Mesodermal cell (in vitro differentiated cells): ENCODE measurements at regions not wholly inside any gene's neighbourhood (a gene's known extent, or its start where the extent isn't known, plus 50 kb on each side); places are given as distances from the start of the nearest gene placed in this dataset.
A peak's percentile ranks its signal among the peaks of the same experiment; 100 is the strongest.

Experiments
- H3K27ac ChIP-seq: 2 replicates; pipeline ENCODE4 v1.7.0; 2013; ENCODE audit warnings: mild to moderate bottlenecking, low read depth, low read length, moderate library complexity; ENCODE audit not compliant: severe bottlenecking
- H3K36me3 ChIP-seq: 2 replicates; pipeline ENCODE4 v1.7.1; 2013; ENCODE audit warnings: mild to moderate bottlenecking, low read length, moderate library complexity; ENCODE audit not compliant: control insufficient read depth, insufficient read depth
- H3K4me1 ChIP-seq: one replicate; pipeline ENCODE4 v1.7.1; 2013; ENCODE audit warnings: mild to moderate bottlenecking, low read length; ENCODE audit not compliant: insufficient read depth, control insufficient read depth, poor library complexity, severe bottlenecking
- H3K4me3 ChIP-seq: 2 replicates; pipeline ENCODE4 v1.7.0; 2013; ENCODE audit warnings: low read length, control low read depth, mild to moderate bottlenecking; ENCODE audit not compliant: insufficient read depth, poor library complexity, severe bottlenecking; ENCODE audit errors: extremely low read depth
- H3K9me3 ChIP-seq: 2 replicates; pipeline ENCODE4 v1.7.1; 2013; ENCODE audit warnings: mild to moderate bottlenecking, low read length, moderate library complexity; ENCODE audit not compliant: control insufficient read depth
- WGBS, 2 experiments: methylation state at CpG; one replicate each; pipeline ENCODE4 v1.1.5; 2013; ENCODE audit warnings: missing lambda C conversion rate in 2 of 2; ENCODE audit not compliant: insufficient coverage in 2 of 2; 5-methylcytosine and 5-hydroxymethylcytosine counted together

DNA sequence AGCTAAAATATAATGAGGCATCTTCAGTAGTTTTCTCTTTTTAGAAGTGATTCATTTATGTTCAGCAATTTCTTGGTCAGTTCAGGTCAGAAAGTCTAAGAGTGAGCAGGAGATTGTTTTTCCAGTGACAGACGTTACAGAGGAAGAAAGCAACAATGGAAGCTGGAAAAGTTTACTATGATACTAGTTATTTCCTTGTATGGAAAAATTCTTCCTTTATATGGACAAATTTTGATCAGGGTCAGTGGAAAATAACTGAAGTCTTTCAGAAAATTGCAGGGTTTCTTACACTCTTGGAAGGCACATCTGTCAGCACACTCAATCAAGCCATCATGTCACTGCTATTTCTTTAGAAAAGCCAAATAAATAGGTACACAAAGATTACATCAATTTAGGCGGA, 1120.7 kb downstream of the FAT4 start:
- WGBS, 2 experiments = no CpG with 5 or more reads among the region's 2 CpGs
- H3K4me1 ChIP-seq = peaks cover 3% of the 10 kb centered on the region
- H3K4me3 ChIP-seq = no peak overlapping the region

DNA sequence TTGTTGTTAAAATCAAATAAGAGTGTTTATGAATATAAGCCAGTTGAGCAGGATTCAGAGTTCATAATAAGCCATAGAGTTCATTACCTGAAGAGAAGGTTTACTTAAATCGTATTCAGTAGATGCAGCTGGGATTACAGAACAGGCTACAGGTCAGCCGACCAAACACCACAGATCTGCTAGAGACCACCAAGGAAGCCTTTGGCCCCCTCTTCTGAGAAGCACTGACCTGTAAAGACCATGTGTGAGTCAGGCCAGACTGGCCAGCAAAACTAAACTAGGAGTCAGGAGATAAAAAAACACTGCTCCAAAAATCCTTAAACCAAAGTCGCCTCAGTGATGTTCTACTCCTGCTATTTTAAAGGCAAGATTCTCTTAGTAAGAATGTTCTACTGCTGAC, 1125.5 kb downstream of the FAT4 start:
- Histone ChIP-seq H3K27ac (peak overlapping the region; percentile 0), H3K36me3 (no peaks in the 10 kb centered on the region), H3K4me1 (peaks cover 12% of the 10 kb centered on the region), H3K4me3 (no peak overlapping the region), H3K9me3 (no peaks in the 10 kb centered on the region)
- 93 to 100% methylated on average over 2 to 3 of the region's 3 CpGs for WGBS, 2 experiments

More for the DNA sequence above, 1120.7 kb downstream of the FAT4 start:
- Histone ChIP-seq H3K36me3 (no peaks in the 10 kb centered on the region), H3K27ac (no peak overlapping the region), H3K9me3 (no peaks in the 10 kb centered on the region)

DNA sequence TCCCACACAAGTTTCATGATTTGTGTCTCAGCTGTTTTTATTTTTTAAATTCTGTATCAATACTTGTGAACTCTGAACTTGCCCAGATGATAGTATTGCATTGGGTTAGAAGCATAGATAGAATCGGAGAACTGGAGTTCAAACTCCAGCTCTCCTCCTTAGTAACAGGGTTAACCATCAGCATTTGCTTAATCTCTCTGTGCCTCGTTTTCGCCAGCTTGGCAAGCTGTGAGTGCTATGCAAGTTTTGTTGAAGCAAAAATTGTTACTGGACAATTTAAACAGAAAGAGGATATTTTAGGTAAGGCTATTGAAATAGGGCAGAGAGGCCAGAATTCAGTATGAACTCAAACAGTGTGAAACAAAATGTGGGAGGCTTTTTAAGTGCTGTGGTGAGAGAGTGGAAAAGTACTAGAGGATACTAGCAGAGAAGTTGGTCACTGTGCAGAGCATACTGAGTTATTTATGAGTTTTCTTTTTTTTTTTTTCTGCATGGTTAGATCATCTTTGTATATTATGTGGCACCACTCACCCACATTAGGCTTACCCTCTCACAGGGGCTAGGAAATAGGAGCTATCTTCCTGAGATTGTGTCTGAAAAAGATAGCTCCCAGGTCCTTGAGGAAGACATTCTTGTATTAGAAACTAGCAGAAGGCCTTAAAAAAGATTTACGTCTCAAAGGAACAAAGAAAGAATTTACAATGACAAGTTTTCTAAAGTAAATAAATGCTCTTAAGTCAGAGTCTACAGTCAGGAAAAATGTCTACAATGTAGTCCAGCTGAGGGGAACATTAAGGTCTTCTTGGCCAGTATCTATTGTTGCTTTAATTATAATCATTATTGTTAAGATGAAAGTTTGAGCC, 1126.6 kb downstream of the FAT4 start:
- H3K9me3 ChIP-seq = no peaks in the 10 kb centered on the region
- peak overlapping the region; percentile 75 for H3K27ac ChIP-seq
- H3K36me3 ChIP-seq = no peaks in the 10 kb centered on the region
- no peak overlapping the region for H3K4me3 ChIP-seq
- peaks cover 12% of the 10 kb centered on the region for H3K4me1 ChIP-seq
- WGBS, 2 experiments = 80 to 91% methylated on average over 2 to 3 of the region's 4 CpGs

DNA sequence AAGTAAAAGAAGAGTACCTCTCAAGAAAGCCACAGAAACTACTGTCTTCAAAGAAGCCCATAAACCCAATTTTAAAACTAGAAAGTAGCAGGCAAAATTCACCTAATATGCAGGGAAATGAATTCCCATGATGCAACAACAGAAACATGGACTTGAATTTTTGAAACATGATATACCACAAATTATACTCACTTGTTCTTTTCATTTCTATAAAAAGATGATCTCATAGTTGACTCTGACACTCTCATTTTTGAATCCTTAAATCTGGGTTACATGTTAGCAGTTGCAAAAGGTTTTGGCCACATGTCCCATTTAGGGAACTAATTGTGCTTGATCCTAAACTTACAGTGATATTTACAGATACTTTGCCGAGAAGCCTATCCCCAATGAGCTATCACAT, 1130.8 kb downstream of the FAT4 start:
- Histone ChIP-seq H3K4me1 (peaks cover 7% of the 10 kb centered on the region), H3K36me3 (no peaks in the 10 kb centered on the region), H3K4me3 (no peak overlapping the region), H3K27ac (no peak overlapping the region), H3K9me3 (no peaks in the 10 kb centered on the region)
- 100% methylated on average over 1 of the region's 1 CpG; no CpG with 5 or more reads in 1 of the 2 experiments for WGBS, 2 experiments

DNA sequence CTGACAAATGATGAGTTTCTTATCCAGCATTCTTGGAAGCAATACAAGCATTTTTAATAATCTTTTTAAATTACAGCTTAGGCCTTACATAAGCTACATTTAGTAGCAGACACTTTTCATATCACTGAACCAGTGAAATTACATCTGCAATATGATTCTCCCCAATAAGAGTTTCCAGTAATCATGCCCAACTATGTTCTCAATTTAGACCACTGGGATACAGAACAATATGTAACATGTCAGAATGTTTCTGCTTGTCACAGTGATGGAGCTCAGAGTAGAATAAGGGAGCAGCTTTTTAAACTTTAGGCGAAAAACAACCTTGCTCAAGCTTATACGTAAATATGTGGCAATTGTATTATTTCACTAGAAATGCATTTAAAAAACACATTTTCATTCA, 1132.2 kb downstream of the FAT4 start:
- H3K9me3 ChIP-seq = no peaks in the 10 kb centered on the region
- whole genome bisulfite sequencing, 2 experiments = no CpG with 5 or more reads among the region's 2 CpGs
- no peak overlapping the region for H3K27ac ChIP-seq
- no peaks in the 10 kb centered on the region for H3K36me3 ChIP-seq
- no peak overlapping the region for H3K4me3 ChIP-seq
- H3K4me1 ChIP-seq = no peaks in the 10 kb centered on the region

DNA sequence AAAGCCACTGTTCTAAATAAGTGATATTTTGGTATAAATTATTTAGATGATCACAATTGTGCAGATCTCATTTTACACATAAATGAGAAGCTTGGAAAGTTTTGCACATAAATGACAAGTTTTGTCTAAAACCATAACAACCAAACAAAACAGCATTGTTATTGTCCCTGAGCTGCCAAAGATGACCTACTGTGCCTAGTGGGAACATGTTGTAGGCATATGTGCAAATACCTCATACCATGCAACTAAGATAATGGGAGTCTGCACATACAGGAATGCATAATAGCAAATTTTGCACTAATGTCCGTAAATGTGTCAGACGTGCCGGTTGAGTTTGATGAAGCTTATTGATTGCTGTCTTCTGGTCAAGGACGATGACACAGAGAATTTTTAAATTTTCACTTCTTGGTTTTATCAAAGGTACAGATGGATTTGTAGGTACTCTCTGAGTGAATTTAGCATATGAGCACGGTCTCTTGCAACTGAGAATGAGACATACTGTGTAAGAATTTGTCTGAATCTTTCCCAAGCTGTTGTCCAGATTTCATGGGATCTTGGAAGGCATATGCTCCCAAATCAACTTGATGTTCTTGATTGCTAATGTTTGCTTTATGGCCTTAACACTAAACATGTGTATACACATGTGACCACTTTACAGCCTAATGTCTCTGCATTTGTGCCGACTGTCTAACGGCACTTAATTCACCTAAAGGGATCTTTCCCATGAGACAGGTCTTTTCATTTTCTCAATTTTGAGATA, 1133.5 kb downstream of the FAT4 start:
- WGBS, 2 experiments = 92 to 94% methylated on average over 5 to 6 of the region's 7 CpGs
- Histone ChIP-seq H3K4me1 (no peaks in the 10 kb centered on the region), H3K9me3 (no peaks in the 10 kb centered on the region), H3K4me3 (no peak overlapping the region), H3K36me3 (no peaks in the 10 kb centered on the region), H3K27ac (no peak overlapping the region)

DNA sequence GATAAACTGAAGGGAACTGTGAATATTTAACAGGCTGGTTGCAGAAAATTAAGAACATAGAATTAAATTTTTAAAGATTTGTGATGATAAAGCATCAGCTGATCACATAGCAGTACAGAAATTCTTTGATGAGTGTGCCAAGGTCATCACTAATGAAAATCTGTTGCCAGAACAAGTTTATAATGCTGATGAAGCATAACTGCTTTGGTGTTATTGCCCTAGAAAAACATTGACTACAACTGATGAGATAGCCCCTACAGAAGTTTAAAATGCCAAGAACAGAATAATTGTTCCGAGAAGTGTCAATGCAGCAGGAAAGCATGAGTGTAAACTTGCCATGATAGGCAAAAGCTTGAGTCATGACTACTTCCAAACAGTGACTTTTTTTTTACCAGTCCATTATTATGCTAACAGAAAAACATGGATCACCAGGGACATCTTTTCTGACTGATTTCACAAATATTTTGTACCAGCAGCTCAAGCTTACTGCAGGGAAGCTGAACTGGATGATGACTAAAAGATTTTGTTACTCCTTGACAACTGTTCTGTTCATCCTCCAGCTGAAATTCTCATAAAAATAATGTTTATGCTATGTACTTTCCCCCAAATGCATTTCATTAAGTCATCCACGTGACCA, 1136.6 kb downstream of the FAT4 start:
- Histone ChIP-seq H3K27ac (no peak overlapping the region), H3K4me1 (no peaks in the 10 kb centered on the region), H3K9me3 (no peaks in the 10 kb centered on the region), H3K36me3 (no peaks in the 10 kb centered on the region), H3K4me3 (no peak overlapping the region)
- 100% methylated on average over 2 of the region's 2 CpGs; no CpG with 5 or more reads in 1 of the 2 experiments for WGBS, 2 experiments

DNA sequence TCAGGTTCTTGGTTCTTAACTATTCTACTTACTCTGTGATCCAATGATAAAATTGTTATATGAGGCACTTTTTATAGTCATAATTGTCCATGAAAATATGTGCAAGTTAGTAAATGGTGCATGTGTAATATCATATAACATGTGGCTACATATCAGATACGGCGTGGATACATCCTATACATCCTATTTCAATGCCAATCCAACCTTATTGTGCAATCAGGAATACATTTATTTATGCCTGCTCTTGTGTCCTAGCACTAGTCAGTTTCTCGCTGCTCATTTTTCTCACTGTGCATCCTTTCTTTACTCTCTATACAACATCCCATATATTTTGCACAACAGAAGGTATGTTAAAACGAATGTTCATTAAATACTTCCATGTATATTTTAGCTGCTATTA, 1141.1 kb downstream of the FAT4 start:
- Histone ChIP-seq H3K27ac (no peak overlapping the region), H3K4me1 (no peaks in the 10 kb centered on the region), H3K9me3 (no peaks in the 10 kb centered on the region), H3K36me3 (no peaks in the 10 kb centered on the region), H3K4me3 (no peak overlapping the region)
- 84% methylated on average over 3 of the region's 4 CpGs; no CpG with 5 or more reads in 1 of the 2 experiments for WGBS, 2 experiments

DNA sequence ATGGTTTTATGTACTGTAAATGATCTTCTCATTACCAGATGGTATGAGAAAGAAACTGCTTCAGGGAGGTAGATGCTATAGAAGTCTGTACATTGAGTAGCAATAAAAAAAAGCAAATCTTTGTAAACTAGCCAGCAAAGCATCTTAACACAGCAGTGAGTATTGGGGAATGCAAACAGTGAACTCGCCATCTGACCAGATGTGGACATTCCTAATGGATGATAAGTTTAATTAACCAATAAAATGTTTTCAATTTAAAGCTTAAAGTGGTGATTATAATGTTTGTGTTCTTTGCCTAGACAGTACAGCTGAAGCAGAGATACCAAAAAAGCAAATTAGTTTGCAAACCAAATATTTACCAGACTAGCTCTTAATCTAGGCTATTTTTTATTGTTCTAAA, 1144.2 kb downstream of the FAT4 start:
- H3K4me1 ChIP-seq = no peaks in the 10 kb centered on the region
- no peaks in the 10 kb centered on the region for H3K9me3 ChIP-seq
- no peak overlapping the region for H3K27ac ChIP-seq
- H3K4me3 ChIP-seq = no peak overlapping the region
- 100% methylated on average over 1 of the region's 1 CpG; no CpG with 5 or more reads in 1 of the 2 experiments for whole genome bisulfite sequencing, 2 experiments
- no peaks in the 10 kb centered on the region for H3K36me3 ChIP-seq

DNA sequence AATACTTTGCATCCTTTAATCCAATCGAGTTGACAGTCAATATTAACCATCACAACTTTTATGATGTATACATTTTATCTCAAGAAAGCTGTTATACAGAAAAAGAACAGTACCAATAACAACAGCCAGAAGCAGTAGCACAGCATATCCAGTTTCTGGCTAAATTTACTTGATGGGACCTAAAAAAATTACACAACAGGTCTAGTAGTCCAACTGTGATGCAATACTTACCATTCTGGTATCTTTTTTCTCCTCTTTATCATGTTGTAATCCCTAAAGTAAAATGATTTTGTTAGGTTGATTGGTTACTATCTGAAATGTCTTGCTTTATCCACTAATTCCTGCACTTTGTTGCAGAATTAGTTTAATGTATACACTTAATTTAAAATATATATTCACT, 1150.6 kb downstream of the FAT4 start:
- WGBS, 2 experiments = 100% methylated on average over 1 of the region's 1 CpG; no CpG with 5 or more reads in 1 of the 2 experiments
- no peak overlapping the region for H3K4me3 ChIP-seq
- H3K9me3 ChIP-seq = no peaks in the 10 kb centered on the region
- no peak overlapping the region for H3K27ac ChIP-seq
- H3K4me1 ChIP-seq = no peaks in the 10 kb centered on the region
- no peaks in the 10 kb centered on the region for H3K36me3 ChIP-seq
